Esophagus squamous epithelium (tissue), 4 donors: ENCODE measurements at regions not wholly inside any gene's neighbourhood (a gene's known extent, or its start where the extent isn't known, plus 50 kb on each side); places are given as distances from the start of the nearest gene placed in this dataset.

Experiments used
- POLR2A ChIP-seq, 4 donors: fragments of 450-650 bp; IDR thresholded peaks; one replicate each; pipeline ENCODE4 v1.6.1; 2017; ENCODE audit warnings: antibody characterized with exemption in 4 of 4, mild to moderate bottlenecking in 4 of 4, moderate library complexity in 3 of 4
- TF ChIP-seq, protein P1 (sequence below), 6 experiments: fragments of 450-650 bp in 4 of 6; fragments of 200-600 bp in 2 of 6; sonication (generic) in 2 of 6; IDR thresholded peaks; one replicate each; pipeline ENCODE4 v1.5.1; 2016 to 2019; ENCODE audit warnings: antibody characterized with exemption in 6 of 6, mild to moderate bottlenecking in 4 of 6, moderate library complexity in 4 of 6

- TF ChIP-seq, protein P1, sequence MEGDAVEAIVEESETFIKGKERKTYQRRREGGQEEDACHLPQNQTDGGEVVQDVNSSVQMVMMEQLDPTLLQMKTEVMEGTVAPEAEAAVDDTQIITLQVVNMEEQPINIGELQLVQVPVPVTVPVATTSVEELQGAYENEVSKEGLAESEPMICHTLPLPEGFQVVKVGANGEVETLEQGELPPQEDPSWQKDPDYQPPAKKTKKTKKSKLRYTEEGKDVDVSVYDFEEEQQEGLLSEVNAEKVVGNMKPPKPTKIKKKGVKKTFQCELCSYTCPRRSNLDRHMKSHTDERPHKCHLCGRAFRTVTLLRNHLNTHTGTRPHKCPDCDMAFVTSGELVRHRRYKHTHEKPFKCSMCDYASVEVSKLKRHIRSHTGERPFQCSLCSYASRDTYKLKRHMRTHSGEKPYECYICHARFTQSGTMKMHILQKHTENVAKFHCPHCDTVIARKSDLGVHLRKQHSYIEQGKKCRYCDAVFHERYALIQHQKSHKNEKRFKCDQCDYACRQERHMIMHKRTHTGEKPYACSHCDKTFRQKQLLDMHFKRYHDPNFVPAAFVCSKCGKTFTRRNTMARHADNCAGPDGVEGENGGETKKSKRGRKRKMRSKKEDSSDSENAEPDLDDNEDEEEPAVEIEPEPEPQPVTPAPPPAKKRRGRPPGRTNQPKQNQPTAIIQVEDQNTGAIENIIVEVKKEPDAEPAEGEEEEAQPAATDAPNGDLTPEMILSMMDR (IDR thresholded peaks at IDR 0.05), result no peak
- no peak for TF ChIP-seq POLR2A (IDR thresholded peaks at IDR 0.05)
Measured at GRCh38 chr1:233819042-233819441, 85.4 kb upstream of the SLC35F3 start.
